ENCODE measurements at regions not wholly inside any gene's neighbourhood (a gene's known extent, or its start where the extent isn't known, plus 50 kb on each side); places are given as distances from the start of the nearest gene placed in this dataset.

DNA sequence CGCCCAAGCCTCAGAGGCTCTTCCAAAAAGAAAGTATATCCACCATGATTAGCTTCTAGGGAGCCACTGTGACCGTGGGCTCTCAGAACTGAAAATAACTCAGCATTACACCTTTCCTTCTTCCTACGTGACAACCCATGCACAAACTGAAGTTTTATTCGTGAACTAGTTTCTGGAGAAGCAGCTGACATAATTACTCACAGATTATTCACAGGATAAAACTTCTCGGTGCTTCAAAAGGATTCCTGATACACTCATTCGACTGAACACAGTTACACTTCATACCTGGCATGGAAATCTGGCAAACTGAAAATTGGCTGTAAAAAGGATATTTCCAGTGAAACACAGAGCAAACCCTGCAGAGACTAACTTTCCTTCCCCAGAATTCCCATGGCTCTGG lies 139.2 kb upstream of the PTER start:
- no peak for DNase-seq (ENCODE audit: extremely low spot score, unreplicated experiment)
- no peaks in the 10 kb centered on the region for H3K9me3 Mint-ChIP-seq
- H3K4me1 Mint-ChIP-seq (ENCODE audit: unreplicated experiment): no peaks in the 10 kb centered on the region
- H3K27me3 Mint-ChIP-seq: peaks cover 15% of the 10 kb centered on the region
- no peaks in the 10 kb centered on the region for H3K36me3 Mint-ChIP-seq
- TF ChIP-seq CTCF (conservative IDR thresholded peaks at IDR 0.05): no peak
- H3K27ac Mint-ChIP-seq: no peak overlapping the region
- no peak overlapping the region for H3K4me3 Mint-ChIP-seq

- Mint-ChIP-seq H3K4me3 (no peak overlapping the region), H3K9me3 (no peaks in the 10 kb centered on the region), H3K27ac (no peak overlapping the region), H3K36me3 (no peaks in the 10 kb centered on the region), H3K4me1 (ENCODE audit: unreplicated experiment) (no peaks in the 10 kb centered on the region), H3K27me3 (no peaks in the 10 kb centered on the region)
- no peak for TF ChIP-seq CTCF (conservative IDR thresholded peaks at IDR 0.05)
- DNase-seq (ENCODE audit: extremely low spot score, unreplicated experiment): no peak
Measured at GRCh38 chr10:16304311-16304710, 132.5 kb upstream of the PTER start.

DNA sequence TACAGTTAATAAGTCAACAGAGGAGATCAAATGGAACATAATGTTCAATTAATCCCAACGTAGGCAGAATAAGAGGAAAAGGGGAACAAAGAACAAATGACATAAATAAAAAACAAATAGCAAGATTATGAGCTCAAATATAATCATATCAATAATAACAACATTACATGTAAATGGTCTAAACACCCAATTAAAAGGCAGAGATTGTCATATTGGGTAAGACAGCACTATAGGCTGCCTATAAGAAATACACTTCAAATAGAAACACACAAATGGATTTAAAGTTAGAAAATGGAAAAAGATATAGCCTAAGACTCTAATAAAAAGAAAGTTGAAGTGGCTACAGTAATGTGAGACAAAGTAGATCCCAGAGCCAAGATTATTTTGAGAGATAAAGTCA lies 126.4 kb upstream of the PTER start:
- H3K27me3 Mint-ChIP-seq: no peaks in the 10 kb centered on the region
- H3K36me3 Mint-ChIP-seq: no peaks in the 10 kb centered on the region
- no peaks in the 10 kb centered on the region for H3K4me1 Mint-ChIP-seq (ENCODE audit: unreplicated experiment)
- H3K9me3 Mint-ChIP-seq: no peaks in the 10 kb centered on the region
- no peak overlapping the region for H3K27ac Mint-ChIP-seq
- DNase-seq (ENCODE audit: extremely low spot score, unreplicated experiment): no peak
- H3K4me3 Mint-ChIP-seq: no peak overlapping the region
- TF ChIP-seq CTCF (conservative IDR thresholded peaks at IDR 0.05): no peak

DNA sequence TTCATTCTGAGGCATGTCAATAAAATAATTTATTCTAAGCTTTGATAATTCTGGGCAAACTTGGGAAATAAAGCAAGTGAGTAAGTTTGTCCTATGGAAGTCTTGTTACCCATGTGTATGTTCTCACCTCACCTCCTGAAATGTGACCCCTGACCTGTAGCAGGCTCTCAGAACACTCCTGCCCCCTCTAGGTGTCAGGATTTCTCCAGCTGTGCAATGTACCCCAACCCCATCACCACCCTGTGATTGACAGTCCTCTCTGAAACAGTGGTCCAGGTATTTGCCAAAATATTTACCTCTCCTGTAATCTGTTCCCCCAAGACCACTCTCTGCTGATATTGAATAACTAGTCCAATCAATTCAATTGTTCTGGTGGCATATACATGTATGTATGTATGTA lies 122.6 kb upstream of the PTER start:
- no peak for TF ChIP-seq CTCF (conservative IDR thresholded peaks at IDR 0.05)
- H3K27me3 Mint-ChIP-seq: no peaks in the 10 kb centered on the region
- H3K4me3 Mint-ChIP-seq: no peak overlapping the region
- no peaks in the 10 kb centered on the region for H3K36me3 Mint-ChIP-seq
- no peak overlapping the region for H3K27ac Mint-ChIP-seq
- DNase-seq (ENCODE audit: extremely low spot score, unreplicated experiment): no peak
- no peaks in the 10 kb centered on the region for H3K4me1 Mint-ChIP-seq (ENCODE audit: unreplicated experiment)
- H3K9me3 Mint-ChIP-seq: no peaks in the 10 kb centered on the region

DNA sequence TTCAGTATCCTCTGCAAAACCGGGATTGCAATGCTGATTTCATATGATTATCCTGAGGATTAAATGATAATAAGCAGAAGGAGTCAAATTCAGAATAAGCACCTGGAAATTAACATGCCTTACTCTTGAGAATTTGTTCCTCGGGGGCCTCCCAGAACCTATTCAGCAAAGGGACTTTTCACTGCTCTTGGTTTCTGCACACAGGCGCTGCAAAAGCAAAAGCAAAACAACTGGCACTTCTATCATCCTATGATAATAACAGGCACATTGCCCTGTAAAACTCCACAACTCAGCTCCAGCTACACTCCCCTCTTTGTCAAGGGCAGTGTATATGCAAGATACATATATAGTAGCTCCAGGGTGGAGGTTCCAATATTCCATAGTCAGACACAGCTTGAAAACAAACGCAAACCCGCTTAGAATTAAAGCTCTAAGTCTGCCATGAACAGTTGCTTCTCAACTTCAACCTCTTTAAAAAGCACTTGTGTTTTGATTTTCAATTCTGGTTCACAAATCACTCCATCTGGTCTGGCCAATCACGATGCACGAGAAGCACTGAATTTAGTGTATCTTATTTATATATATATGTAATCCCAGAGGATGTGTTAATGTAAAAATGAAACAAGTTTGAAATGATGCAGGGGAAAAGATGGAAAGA lies 119.9 kb upstream of the PTER start:
- DNase-seq (ENCODE audit: extremely low spot score, unreplicated experiment): no peak
- H3K36me3 Mint-ChIP-seq: no peaks in the 10 kb centered on the region
- no peaks in the 10 kb centered on the region for H3K4me1 Mint-ChIP-seq (ENCODE audit: unreplicated experiment)
- H3K4me3 Mint-ChIP-seq: no peak overlapping the region
- no peaks in the 10 kb centered on the region for H3K9me3 Mint-ChIP-seq
- no peaks in the 10 kb centered on the region for H3K27me3 Mint-ChIP-seq
- TF ChIP-seq CTCF (conservative IDR thresholded peaks at IDR 0.05): no peak
- no peak overlapping the region for H3K27ac Mint-ChIP-seq

DNA sequence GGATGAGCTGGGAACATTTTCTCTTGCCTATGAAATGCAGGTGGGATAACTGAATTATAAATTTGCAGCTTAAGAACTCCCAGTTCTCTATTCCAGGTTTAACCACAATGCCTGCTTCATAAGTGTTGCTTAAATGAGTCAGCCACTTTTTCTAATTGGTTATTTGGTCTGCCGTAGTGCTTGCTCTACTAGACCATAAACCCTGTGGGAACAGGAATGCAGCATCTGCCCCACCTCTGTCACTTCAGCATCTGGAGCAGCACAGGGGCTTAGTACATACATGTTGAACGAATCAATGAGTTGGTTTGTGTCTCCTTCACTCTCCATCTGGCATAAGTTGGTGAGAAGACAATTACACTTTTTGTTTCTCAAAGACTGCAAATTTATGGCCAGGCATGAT lies 95.2 kb upstream of the PTER start:
- Mint-ChIP-seq H3K27ac (no peak overlapping the region), H3K9me3 (no peaks in the 10 kb centered on the region), H3K4me3 (no peak overlapping the region), H3K36me3 (no peaks in the 10 kb centered on the region), H3K27me3 (no peaks in the 10 kb centered on the region), H3K4me1 (ENCODE audit: unreplicated experiment) (no peaks in the 10 kb centered on the region)
- TF ChIP-seq CTCF (conservative IDR thresholded peaks at IDR 0.05): no peak
- DNase-seq (ENCODE audit: extremely low spot score, unreplicated experiment): no peak
